NCI-H187 treated with DMSO at 0.1 percent for 48 hours (cell line): ENCODE measurements at regions not wholly inside any gene's neighbourhood (a gene's known extent, or its start where the extent isn't known, plus 50 kb on each side); places are given as distances from the start of the nearest gene placed in this dataset.
"Not testable (repeated sequence)": the region's sequence is repeated elsewhere in the genome, so short reads cannot be mapped to it uniquely, and the experiment has no call there.

Experiments used
- DNase-seq: peaks from one replicate; lab custom pipeline; 2025; lab: John Stamatoyannopoulos, UW

- no peak for DNase-seq
Observed at GRCh38 chr1:60949826-60950197, 132.5 kb upstream of the NFIA start.

- DNase-seq = no peak
Observed at GRCh38 chr1:60949154-60949825, 133.1 kb upstream of the NFIA start.

GRCh38 chr1:60948486-60948885, 133.9 kb upstream of the NFIA start:
- no peak for DNase-seq

GRCh38 chr1:60947367-60947766, 135.0 kb upstream of the NFIA start:
- no peak for DNase-seq

- DNase-seq = no peak
Observed at GRCh38 chr1:60942896-60943638, 139.3 kb upstream of the NFIA start.

- no peak for DNase-seq
Observed at GRCh38 chr1:60942291-60942690, 140.1 kb upstream of the NFIA start.

- not testable (repeated sequence) for DNase-seq
Observed at GRCh38 chr1:60940685-60941084, 141.7 kb upstream of the NFIA start.

- DNase-seq = no peak
Observed at GRCh38 chr1:60937720-60938119, 144.6 kb upstream of the NFIA start.

GRCh38 chr1:60936591-60937342, 145.6 kb upstream of the NFIA start:
- no peak for DNase-seq

GRCh38 chr1:60936163-60936562, 146.2 kb upstream of the NFIA start:
- DNase-seq = no peak

GRCh38 chr1:60935599-60936110, 146.7 kb upstream of the NFIA start:
- DNase-seq = no peak

GRCh38 chr1:60930130-60930529, 152.2 kb upstream of the NFIA start:
- no peak for DNase-seq

- DNase-seq = no peak
Observed at GRCh38 chr1:60924964-60925798, 157.2 kb upstream of the NFIA start.

- no peak for DNase-seq
Observed at GRCh38 chr1:60924165-60924564, 158.2 kb upstream of the NFIA start.

- DNase-seq = no peak
Observed at GRCh38 chr1:60923389-60924087, 158.8 kb upstream of the NFIA start.

- DNase-seq = no peak
Observed at GRCh38 chr1:60922304-60922703, 160.1 kb upstream of the NFIA start.

- DNase-seq = no peak
Observed at GRCh38 chr1:60921175-60921574, 161.2 kb upstream of the NFIA start.

GRCh38 chr1:60920561-60920960, 161.8 kb upstream of the NFIA start:
- DNase-seq = no peak

GRCh38 chr1:60918867-60919266, 163.5 kb upstream of the NFIA start:
- no peak for DNase-seq

GRCh38 chr1:60916906-60917305, 165.5 kb upstream of the NFIA start:
- no peak for DNase-seq

- no peak for DNase-seq
Observed at GRCh38 chr1:60916199-60916598, 166.2 kb upstream of the NFIA start.
